NCI-H2196 (cell line): ENCODE measurements at regions not wholly inside any gene's neighbourhood (a gene's known extent, or its start where the extent isn't known, plus 50 kb on each side); places are given as distances from the start of the nearest gene placed in this dataset.

Experiments used
- DNase-seq: peaks from one replicate; lab custom pipeline; 2025; ENCODE audit not compliant: unreplicated experiment; lab: John Stamatoyannopoulos, UW

DNA sequence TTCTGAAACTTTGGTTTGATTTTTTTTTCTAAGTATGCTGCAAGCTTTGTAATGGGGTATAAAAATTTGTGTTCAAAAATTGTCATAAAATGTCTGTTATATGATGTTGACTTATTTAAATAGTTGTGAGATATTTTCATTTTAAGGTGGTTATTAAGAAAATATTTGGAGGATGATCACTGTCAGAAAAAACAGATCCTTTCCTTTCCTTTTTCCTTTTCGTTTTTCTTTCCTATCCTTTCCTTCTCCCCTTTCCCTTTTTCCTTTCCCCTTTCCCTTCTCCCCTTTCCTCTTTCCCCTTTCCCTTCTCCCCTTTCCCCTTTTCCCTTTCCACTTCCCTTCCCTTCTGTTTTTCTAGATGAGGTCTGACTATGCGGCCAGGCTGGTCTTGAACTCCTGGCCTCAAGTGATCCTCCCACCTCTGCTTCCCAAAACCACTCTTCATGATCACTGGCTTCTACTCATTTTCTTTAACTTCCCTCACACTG is 640.5 kb downstream of the PLCL1 start:
- no peak for DNase-seq

DNA sequence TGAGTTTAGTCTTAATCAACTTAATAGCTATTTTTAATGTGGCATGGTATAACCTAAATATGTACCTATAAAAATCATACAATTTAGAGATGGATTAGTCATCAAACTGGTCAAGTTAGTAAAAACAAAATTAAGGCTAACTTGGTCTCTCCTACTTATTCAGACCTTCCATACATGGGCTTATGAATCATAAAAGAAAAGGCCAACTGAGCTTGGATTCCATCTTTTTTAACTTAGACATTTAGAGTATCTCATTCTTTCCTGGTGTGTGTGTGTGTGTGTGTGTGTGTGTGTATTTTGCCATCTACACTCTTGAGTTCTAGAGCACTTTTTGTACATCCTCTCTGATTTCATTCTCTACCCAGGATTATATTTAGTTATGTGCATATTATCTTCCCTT is 637.5 kb downstream of the PLCL1 start:
- DNase-seq: no peak

- no peak for DNase-seq
Observed at GRCh38 chr2:198441246-198441645, 636.9 kb downstream of the PLCL1 start.

GRCh38 chr2:198440833-198441232 is 636.4 kb downstream of the PLCL1 start:
- no peak for DNase-seq

- DNase-seq: no peak
Observed at GRCh38 chr2:198438331-198438730, 633.9 kb downstream of the PLCL1 start.

DNA sequence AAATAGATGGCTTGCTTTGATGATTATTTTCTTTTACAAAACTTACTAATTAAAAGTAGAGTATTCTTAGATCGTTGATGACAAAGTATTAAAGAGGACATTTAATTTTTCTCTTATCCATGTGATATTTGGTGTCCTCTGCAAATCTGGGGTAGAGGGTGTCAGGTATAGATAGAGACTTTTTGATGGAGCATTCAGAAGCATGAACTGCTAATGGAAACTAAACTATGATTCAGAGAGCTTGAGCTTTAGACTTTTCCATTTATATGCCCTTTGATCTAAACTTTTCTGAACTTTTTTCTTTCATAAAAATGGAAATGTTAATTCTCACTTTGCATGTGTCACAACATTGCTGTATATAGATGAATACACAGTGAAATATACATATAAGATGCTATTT is 619.7 kb downstream of the PLCL1 start:
- DNase-seq: no peak

DNA sequence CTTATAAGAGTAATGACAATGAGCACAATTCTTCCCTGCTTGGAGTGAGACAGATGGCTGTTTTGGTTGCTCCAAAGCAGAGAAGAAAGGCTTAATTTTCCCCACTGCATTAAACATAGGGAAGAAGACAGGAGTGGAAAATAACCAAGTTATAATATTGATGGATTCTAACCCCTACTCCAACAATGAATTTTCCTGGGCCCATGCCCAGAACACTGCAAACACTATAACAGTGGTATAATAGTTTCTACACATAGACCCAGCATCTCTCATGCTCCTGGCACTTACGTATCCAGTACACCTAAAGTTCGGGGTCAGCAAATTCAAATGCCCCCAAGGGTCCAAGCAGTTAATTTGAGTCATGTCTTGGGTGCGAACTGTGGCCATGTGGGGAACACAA is 613.4 kb downstream of the PLCL1 start:
- DNase-seq: no peak

GRCh38 chr2:198414976-198415375 is 610.6 kb downstream of the PLCL1 start:
- DNase-seq: no peak

DNA sequence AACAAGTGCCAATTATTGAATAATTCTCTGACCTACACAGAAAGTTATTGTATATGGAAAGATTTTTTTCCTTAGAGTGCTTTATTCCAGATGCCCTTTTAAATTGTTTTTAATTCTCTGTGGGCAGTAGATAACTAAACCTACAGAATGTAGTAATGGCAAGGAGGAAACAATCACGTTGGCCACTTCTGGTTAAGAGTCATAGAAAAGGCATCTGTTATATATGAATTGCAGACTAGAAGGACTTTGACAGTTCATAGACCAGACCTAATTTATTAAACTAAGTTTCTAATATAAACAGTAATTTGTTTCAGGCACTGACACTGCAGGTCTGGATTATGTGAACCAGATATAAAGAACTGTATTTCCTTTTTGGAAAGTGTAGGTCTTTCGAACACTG is 607.5 kb downstream of the PLCL1 start:
- DNase-seq: no peak

DNA sequence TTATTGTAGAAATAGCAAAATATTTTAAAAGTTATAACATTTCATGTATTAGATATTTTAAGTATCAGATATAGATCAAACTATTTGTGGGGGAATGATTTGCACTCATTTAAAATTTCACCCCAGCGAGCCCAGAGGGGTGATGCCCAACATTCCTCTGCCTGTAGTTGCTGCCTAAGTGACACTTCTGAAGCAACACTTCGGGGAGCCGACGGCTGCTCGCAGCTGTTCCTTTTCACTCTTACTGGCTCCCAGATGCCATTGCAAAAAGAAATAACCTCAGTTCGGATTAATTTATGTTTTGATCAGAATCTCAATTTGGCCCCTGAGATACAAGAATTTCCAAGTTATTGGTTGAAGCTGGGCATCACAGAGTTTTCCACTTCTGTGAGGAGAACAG is 603.8 kb downstream of the PLCL1 start:
- DNase-seq: no peak

GRCh38 chr2:198405311-198405710 is 600.9 kb downstream of the PLCL1 start:
- DNase-seq: no peak

DNA sequence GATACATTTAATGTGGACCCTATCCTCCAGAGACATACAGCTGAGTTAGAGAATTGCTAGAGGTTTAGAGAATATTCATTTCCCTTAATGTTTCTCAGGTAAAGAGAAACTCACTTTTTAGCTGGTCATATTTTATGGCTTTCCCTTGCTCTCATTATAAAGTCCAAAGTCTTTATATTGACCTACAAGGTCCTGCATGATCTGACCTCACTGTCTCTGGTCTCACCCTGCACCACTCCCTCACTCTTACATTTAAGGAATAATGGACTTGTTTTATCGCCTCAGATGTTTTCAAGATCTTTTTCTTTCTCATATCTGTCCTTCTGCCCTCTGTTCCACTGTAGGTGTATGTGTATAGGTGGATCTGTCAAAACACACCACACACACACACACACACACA is 597.3 kb downstream of the PLCL1 start:
- no peak for DNase-seq

- no peak for DNase-seq
Observed at GRCh38 chr2:198400999-198401398, 596.6 kb downstream of the PLCL1 start.

GRCh38 chr2:198394208-198394607 is 589.8 kb downstream of the PLCL1 start:
- DNase-seq: no peak

DNA sequence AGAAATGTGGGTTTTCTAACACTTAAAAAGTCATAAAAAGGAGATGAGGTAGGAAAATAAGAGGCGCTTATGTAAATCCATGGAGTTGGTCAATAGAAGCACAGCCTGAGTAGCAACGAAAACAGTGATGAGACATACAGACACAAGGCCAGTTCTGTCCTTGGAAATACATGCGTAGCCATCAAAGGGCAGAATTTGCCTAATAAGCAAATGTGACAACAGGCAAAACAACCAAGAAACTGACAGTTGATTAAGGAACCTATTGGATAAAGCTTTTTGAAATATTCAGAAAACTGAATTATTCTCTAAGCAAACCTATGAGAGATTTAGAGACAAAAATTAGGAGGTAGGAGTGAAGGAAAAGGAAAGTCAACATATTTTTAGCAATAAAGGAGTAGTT is 586.3 kb downstream of the PLCL1 start:
- no peak for DNase-seq

DNA sequence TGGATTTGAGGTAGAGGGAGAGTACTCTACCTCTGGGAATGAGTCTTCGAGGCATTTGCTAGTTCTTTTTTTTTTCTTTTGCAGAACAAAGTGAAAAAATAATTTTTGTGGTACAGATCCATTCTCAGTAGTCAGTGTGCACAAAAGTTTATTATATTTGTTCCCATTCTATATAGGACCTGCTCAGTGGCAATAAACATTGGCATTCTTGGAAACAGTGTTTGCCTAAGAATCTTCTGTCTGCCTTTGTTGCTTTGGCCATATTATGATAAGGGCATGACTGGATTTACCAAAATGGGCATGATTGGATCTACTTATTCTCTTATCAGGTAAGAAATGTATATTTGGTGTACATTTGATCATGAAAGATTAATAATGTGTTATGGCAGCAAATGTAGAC is 583.3 kb downstream of the PLCL1 start:
- DNase-seq: no peak

- no peak for DNase-seq
Observed at GRCh38 chr2:198385856-198386255, 581.5 kb downstream of the PLCL1 start.

DNA sequence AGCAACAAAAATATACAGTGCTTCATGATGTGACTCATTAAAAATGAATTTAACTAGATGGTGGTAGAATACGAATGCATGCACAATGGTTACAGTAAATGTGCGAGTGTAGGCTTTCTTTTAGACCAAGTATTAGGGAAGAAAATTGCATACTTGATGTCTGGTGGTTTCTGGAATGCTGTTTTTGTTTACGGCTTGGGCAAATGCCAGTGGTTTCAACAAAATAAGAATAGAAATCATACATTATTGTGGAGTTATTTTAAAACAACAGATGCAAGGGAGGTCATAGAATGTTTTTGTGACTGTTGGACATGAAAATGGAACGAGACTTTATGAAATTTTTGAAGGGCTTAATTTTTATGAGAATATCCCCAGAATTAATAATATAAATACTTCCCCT is 580.9 kb downstream of the PLCL1 start:
- DNase-seq: no peak

DNA sequence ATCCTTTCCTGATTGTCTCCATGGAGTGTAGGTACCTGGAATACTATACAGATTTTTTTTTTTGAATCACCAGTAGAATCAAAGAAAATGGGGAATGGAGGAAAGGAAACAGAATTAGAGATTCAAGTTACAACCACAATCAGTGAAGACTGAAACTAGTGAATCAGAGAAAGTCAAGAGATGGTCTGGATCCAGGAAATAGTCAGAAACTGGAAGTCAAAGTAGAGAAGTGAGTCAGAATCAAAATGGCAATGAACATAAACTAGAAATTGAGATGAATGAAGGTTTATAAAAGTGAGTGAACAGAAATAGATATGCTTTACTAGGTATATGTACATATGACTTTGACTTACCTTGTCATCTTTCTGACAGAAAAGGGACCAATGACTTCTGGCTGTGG is 579.0 kb downstream of the PLCL1 start:
- DNase-seq: no peak

- no peak for DNase-seq
Observed at GRCh38 chr2:198382811-198383210, 578.4 kb downstream of the PLCL1 start.

DNA sequence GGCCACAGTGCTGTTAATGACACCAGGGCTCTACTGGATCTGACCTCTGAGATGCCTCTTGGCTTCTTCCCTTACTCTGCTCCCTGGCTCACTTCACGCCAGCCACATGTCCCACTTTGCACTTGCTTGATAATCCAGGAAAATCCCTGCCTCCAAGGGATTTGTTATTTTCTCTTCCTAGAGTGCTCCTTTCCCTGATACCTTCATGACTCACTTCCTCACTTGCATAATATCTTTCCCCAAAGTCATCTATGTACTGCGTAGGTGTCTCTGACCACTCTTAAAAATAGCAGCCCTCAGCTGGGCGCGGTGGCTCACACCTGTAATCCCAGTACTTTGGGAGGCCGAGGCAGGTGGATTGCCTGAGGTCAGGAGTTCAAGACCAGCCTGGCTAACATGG is 572.3 kb downstream of the PLCL1 start:
- DNase-seq: no peak

DNA sequence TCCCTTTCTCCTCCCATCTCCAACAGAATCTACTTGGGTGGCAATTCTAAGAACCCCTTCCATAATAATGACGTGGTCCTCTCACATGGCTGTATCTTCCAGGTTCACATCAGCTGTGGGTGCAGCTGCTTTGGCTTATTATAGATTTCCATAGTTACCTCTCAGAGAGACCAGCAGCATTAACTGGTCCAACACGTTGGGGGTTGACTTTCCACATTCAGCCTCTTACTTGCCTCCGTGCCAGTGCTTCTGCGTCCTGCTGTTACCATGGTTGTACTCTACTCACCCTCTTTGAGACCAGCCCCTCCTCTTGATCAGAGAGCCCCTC is 570.7 kb downstream of the PLCL1 start:
- DNase-seq: no peak

- peak; percentile 28 for DNase-seq
Observed at GRCh38 chr2:198374375-198375082, 570.1 kb downstream of the PLCL1 start.
